Central memory CD8-positive, alpha-beta T cell (primary cell): ENCODE measurements at regions not wholly inside any gene's neighbourhood (a gene's known extent, or its start where the extent isn't known, plus 50 kb on each side); places are given as distances from the start of the nearest gene placed in this dataset.

Experiments used
- ATAC-seq: fragments of 150-1000 bp; cut with Tn5 transposase; replicated peaks from 2 replicates; pipeline ENCODE4 v1.10.0; 2022; ENCODE audit warnings: mild to moderate bottlenecking, moderate FRiP score, moderate number of reproducible peaks; ENCODE audit not compliant: poor library complexity, severe bottlenecking; ENCODE audit errors: extremely low read depth
- DNase-seq, 2 donors: peaks; one replicate each; pipeline ENCODE4 v3.0.0; 2021; ENCODE audit warnings: low spot score in 2 of 2
- H3K27ac Mint-ChIP-seq: one replicate; pipeline ENCODE4 v1.8.0; 2022; ENCODE audit warnings: low read depth, mild to moderate bottlenecking, moderate library complexity, mixed read lengths
- H3K27me3 Mint-ChIP-seq: one replicate; pipeline ENCODE4 v1.8.0; 2022; ENCODE audit warnings: mixed read lengths
- H3K36me3 Mint-ChIP-seq: one replicate; pipeline ENCODE4 v1.8.0; 2022; ENCODE audit warnings: mild to moderate bottlenecking, moderate library complexity, mixed read lengths; ENCODE audit not compliant: insufficient read depth
- H3K4me1 Mint-ChIP-seq: one replicate; pipeline ENCODE4 v1.8.0; 2022; ENCODE audit warnings: mixed read lengths
- H3K4me3 Mint-ChIP-seq: one replicate; pipeline ENCODE4 v1.8.0; 2022; ENCODE audit warnings: mild to moderate bottlenecking, moderate library complexity, mixed read lengths
- H3K9me3 Mint-ChIP-seq: one replicate; pipeline ENCODE4 v1.8.0; 2022; ENCODE audit warnings: mixed read lengths

- DNase-seq = no peak
- Mint-ChIP-seq H3K27me3 (no peaks in the 10 kb centered on the region), H3K9me3 (peaks cover 5% of the 10 kb centered on the region), H3K27ac (no peak overlapping the region), H3K36me3 (no peaks in the 10 kb centered on the region), H3K4me1 (no peaks in the 10 kb centered on the region), H3K4me3 (no peak overlapping the region)
- ATAC-seq = no peak
Observed at GRCh38 chr5:123808461-123809380, 296.7 kb downstream of the CSNK1G3 start.

DNA sequence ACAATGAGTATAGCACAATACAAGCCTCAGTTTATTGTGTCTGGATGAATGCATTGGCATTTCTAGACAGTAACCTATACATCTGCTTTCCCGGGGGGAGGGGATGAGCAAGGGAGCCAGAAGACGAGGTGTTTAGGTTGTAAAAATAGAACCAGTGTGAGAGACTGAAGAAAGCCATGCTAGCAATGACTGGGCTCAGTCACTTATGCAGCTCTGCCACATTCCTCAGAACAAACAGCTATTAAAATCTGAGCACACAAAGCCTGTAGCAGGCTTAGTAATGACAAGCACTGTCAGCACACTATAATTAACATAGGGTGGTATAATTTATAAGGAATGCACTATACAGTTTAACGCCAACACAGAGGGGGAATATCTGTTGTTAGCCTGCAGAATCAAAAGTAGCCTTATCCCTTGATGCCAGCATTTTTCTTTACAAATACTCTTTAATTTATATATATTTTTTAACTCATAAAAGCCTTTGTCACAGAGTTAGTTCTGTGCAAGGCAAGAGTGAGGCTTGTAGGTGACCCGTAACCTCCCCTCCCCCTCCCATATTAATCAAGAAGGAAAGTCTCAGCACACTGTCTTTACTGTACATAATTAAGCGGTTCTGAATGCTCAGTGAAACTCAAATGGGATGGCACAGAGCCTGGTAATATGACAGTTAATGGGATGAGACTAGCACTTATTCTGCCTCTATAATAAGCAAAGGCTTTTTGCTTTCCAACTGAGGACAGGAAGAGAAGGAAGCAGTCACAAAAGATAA, 295.4 kb downstream of the CSNK1G3 start:
- DNase-seq = no peak
- no peak for ATAC-seq
- peaks cover 5% of the 10 kb centered on the region for H3K9me3 Mint-ChIP-seq
- H3K27ac Mint-ChIP-seq = no peak overlapping the region
- no peaks in the 10 kb centered on the region for H3K27me3 Mint-ChIP-seq
- no peaks in the 10 kb centered on the region for H3K4me1 Mint-ChIP-seq
- H3K4me3 Mint-ChIP-seq = no peak overlapping the region
- no peaks in the 10 kb centered on the region for H3K36me3 Mint-ChIP-seq

GRCh38 chr5:123806644-123807043, 294.7 kb downstream of the CSNK1G3 start:
- Mint-ChIP-seq H3K4me1 (no peaks in the 10 kb centered on the region), H3K27ac (no peak overlapping the region), H3K27me3 (no peaks in the 10 kb centered on the region), H3K9me3 (peaks cover 2% of the 10 kb centered on the region), H3K36me3 (no peaks in the 10 kb centered on the region), H3K4me3 (no peak overlapping the region)
- no peak for ATAC-seq
- no peak for DNase-seq

DNA sequence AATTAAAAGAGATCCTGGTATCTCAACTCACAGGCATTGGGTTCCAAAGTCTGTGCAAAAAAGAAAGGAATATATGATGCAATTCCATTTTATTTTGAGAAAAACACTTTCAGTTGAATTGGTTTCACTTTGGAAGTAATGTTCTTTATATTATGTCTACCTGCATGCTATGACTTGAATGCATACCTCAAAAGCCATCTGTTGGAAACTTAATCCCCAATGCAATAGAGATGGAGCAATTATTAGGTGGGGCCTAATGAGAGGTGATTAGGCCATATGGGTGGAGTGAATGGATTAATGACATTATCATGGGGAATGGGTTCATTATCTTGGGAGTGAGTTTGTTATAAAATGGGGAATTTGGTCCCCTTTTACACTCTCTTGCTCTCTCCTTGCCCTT, 293.3 kb downstream of the CSNK1G3 start:
- H3K9me3 Mint-ChIP-seq = no peaks in the 10 kb centered on the region
- no peaks in the 10 kb centered on the region for H3K27me3 Mint-ChIP-seq
- H3K27ac Mint-ChIP-seq = no peak overlapping the region
- ATAC-seq = no peak
- H3K36me3 Mint-ChIP-seq = no peaks in the 10 kb centered on the region
- DNase-seq = no peak
- no peak overlapping the region for H3K4me3 Mint-ChIP-seq
- no peaks in the 10 kb centered on the region for H3K4me1 Mint-ChIP-seq

DNA sequence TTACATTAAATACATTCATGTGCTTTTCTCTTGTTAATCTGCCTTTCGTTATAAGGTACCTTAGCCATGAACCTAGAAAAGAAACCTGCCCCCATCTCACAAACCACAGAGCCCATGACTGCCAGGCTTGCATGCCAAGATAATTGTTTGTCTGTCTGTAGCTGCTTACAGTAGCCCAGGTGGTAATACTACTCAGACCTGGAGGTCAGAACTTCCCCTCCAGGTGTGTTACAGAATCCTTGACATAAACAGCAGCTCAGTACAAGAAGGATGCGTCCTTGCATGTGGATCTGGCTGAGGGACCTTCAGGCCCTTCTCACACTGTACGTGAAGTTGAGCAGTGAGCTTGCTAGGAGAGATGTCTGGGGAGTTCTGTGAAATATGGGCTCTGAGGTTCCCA, 291.4 kb downstream of the CSNK1G3 start:
- DNase-seq (no peak), ATAC-seq (no peak)
- H3K36me3 Mint-ChIP-seq = no peaks in the 10 kb centered on the region
- no peak overlapping the region for H3K4me3 Mint-ChIP-seq
- no peaks in the 10 kb centered on the region for H3K9me3 Mint-ChIP-seq
- H3K27me3 Mint-ChIP-seq = no peaks in the 10 kb centered on the region
- H3K27ac Mint-ChIP-seq = no peak overlapping the region
- no peaks in the 10 kb centered on the region for H3K4me1 Mint-ChIP-seq

GRCh38 chr5:123802298-123802951, 290.4 kb downstream of the CSNK1G3 start:
- no peaks in the 10 kb centered on the region for H3K9me3 Mint-ChIP-seq
- no peak for DNase-seq
- H3K4me1 Mint-ChIP-seq = no peaks in the 10 kb centered on the region
- no peak for ATAC-seq
- H3K4me3 Mint-ChIP-seq = no peak overlapping the region
- no peaks in the 10 kb centered on the region for H3K36me3 Mint-ChIP-seq
- no peaks in the 10 kb centered on the region for H3K27me3 Mint-ChIP-seq
- H3K27ac Mint-ChIP-seq = no peak overlapping the region

DNA sequence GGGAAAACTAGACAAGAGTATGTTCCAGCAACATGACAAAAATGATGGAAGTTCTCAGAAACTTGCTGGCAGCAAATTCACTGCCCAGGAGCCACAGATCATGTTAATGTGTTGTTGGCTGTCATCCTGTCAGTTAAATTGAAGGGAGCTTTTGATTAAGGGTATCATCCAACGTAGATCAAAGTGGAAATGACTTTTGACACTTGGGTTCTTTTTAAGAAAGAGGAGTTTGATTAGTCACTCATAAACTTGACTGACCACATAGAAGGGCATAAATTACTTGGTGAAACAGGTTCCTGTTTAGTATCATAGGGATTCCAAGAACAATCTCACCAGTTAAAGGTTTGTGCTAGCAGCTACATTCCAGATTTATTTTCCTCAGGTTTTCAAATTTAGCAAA, 288.7 kb downstream of the CSNK1G3 start:
- ATAC-seq (no peak), DNase-seq (no peak)
- Mint-ChIP-seq H3K27ac (no peak overlapping the region), H3K27me3 (no peaks in the 10 kb centered on the region), H3K4me1 (no peaks in the 10 kb centered on the region), H3K4me3 (no peak overlapping the region), H3K36me3 (no peaks in the 10 kb centered on the region), H3K9me3 (no peaks in the 10 kb centered on the region)

- Mint-ChIP-seq H3K36me3 (no peaks in the 10 kb centered on the region), H3K9me3 (peaks cover 5% of the 10 kb centered on the region), H3K4me1 (no peaks in the 10 kb centered on the region), H3K27ac (no peak overlapping the region), H3K4me3 (no peak overlapping the region), H3K27me3 (no peaks in the 10 kb centered on the region)
- ATAC-seq (no peak), DNase-seq (no peak)
Observed at GRCh38 chr5:123795688-123796087, 283.7 kb downstream of the CSNK1G3 start.

DNA sequence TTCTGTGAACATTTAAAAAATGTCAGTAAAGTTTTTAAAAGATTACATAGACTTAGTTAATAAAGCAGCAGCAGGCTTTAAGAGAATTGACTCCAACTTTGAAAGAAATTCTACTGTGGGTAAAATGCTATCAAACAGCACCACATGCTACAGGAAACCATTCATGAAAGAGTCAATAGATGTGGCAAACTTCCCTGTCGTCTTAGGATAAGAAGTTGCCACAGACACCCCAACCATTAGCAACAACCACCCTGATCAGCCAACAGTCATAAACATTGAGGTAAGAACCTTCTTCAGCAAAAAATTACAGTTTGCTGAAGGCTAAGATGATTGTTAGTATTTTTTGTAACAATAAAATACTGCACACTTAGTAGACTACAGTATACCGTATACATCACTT, 278.2 kb downstream of the CSNK1G3 start:
- Mint-ChIP-seq H3K4me3 (no peak overlapping the region), H3K36me3 (no peaks in the 10 kb centered on the region), H3K27me3 (no peaks in the 10 kb centered on the region), H3K4me1 (no peaks in the 10 kb centered on the region), H3K9me3 (peaks cover 13% of the 10 kb centered on the region), H3K27ac (no peak overlapping the region)
- DNase-seq (no peak), ATAC-seq (no peak)

- H3K4me3 Mint-ChIP-seq = no peak overlapping the region
- H3K9me3 Mint-ChIP-seq = peaks cover 7% of the 10 kb centered on the region
- ATAC-seq = no peak
- H3K27ac Mint-ChIP-seq = no peak overlapping the region
- DNase-seq = no peak
- no peaks in the 10 kb centered on the region for H3K36me3 Mint-ChIP-seq
- no peaks in the 10 kb centered on the region for H3K27me3 Mint-ChIP-seq
- no peaks in the 10 kb centered on the region for H3K4me1 Mint-ChIP-seq
Observed at GRCh38 chr5:123787635-123788034, 275.7 kb downstream of the CSNK1G3 start.

GRCh38 chr5:123787136-123787535, 275.2 kb downstream of the CSNK1G3 start:
- Mint-ChIP-seq H3K4me3 (no peak overlapping the region), H3K27me3 (no peaks in the 10 kb centered on the region), H3K9me3 (peaks cover 7% of the 10 kb centered on the region), H3K36me3 (no peaks in the 10 kb centered on the region), H3K27ac (no peak overlapping the region), H3K4me1 (no peaks in the 10 kb centered on the region)
- ATAC-seq = no peak
- DNase-seq = no peak

DNA sequence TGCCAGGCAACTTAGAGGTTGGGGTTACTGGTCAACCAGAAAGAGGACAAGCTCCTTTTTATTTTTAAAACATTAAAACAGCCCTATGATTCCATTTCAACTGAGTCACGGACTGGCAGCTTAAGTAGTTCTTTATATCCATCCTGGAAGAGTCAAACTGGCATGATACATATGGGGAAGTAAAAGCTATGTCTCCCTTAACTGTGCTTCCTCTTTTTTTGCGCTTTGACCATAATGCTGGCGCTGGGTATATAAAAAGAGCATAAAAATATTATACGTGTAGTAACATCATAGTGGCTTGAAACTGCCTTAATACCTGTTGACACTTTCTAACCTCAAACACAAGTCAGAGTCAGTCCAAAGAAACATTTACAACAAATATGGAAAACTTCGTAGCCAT, 274.4 kb downstream of the CSNK1G3 start:
- Mint-ChIP-seq H3K27me3 (no peaks in the 10 kb centered on the region), H3K36me3 (no peaks in the 10 kb centered on the region), H3K4me1 (no peaks in the 10 kb centered on the region), H3K4me3 (no peak overlapping the region), H3K9me3 (peaks cover 7% of the 10 kb centered on the region), H3K27ac (no peak overlapping the region)
- DNase-seq (no peak), ATAC-seq (no peak)
